A549 (cell line): ENCODE measurements at regions not wholly inside any gene's neighbourhood (a gene's known extent, or its start where the extent isn't known, plus 50 kb on each side); places are given as distances from the start of the nearest gene placed in this dataset.

Experiments
- CBX8 ChIP-seq: fragments of 200-600 bp; sonication (generic); IDR thresholded peaks from 2 replicates; pipeline ENCODE4 v1.6.1; 2016
- CHD2 ChIP-seq: fragments of 150-350 bp; IDR thresholded peaks from 2 replicates; pipeline ENCODE4 v1.6.1; 2014; ENCODE audit warnings: low read length; ENCODE audit not compliant: partially characterized antibody
- POLR2A ChIP-seq: IDR thresholded peaks from 2 replicates; pipeline ENCODE4 v1.6.1; 2012; ENCODE audit warnings: mild to moderate bottlenecking, low read length
- TF ChIP-seq, protein P1 (sequence below): fragments of >200 bp; sonication (Bioruptor Twin); formaldehyde crosslinking; IDR thresholded peaks from 3 replicates; pipeline ENCODE4 v1.5.1; 2016

DNA sequence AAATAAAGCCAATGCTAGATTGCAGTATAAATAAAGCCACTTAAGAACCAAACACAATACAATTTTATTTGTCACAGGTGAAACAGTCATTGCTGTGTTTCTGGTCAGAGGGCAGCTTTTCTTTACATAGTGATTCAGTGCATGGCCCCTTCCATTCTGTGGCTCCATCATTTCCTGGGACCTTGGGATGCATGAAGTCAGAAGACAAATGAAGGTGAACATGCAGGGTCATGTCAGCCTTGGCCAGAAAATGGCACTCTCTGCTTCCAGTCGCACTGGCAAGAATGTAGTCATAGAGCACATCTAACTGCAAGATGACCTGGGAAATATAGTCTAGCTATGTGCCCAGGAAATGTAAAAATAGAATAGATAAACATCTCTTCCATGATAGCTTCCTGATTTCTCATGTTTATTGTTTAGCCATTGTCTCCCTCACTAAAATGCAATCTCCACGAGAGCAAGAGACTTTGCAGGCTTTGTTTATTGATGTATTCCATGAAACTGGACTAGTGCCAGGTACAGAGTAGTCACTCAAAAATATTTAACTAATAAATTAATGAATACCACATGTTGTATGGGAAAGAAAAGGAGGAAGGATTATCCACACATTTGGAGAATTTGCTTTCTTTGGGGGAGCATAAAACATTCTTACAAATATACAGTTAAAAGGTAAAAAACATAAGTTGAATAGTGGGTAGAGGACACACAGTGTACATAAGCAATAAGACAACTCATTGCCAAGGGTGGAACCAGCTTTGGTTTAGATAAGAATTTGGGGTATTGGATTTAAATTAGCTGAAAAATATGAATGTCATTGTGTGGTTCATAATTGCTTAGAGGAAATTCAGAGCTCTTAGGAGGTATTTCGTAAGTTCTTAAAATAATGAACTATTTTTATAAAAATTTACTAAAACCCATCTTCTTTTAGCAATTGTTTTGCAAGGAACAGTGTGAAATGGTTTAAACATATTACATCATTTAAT is 343.8 kb downstream of the PID1 start:
- TF ChIP-seq, protein P1, sequence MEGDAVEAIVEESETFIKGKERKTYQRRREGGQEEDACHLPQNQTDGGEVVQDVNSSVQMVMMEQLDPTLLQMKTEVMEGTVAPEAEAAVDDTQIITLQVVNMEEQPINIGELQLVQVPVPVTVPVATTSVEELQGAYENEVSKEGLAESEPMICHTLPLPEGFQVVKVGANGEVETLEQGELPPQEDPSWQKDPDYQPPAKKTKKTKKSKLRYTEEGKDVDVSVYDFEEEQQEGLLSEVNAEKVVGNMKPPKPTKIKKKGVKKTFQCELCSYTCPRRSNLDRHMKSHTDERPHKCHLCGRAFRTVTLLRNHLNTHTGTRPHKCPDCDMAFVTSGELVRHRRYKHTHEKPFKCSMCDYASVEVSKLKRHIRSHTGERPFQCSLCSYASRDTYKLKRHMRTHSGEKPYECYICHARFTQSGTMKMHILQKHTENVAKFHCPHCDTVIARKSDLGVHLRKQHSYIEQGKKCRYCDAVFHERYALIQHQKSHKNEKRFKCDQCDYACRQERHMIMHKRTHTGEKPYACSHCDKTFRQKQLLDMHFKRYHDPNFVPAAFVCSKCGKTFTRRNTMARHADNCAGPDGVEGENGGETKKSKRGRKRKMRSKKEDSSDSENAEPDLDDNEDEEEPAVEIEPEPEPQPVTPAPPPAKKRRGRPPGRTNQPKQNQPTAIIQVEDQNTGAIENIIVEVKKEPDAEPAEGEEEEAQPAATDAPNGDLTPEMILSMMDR: no peak
- TF ChIP-seq CBX8 (no peak), CHD2 (no peak), POLR2A (no peak)
